Neural progenitor cell (in vitro differentiated cells): ENCODE measurements at regions not wholly inside any gene's neighbourhood (a gene's known extent, or its start where the extent isn't known, plus 50 kb on each side); places are given as distances from the start of the nearest gene placed in this dataset.
A peak's percentile ranks its signal among the peaks of the same experiment; 100 is the strongest.

Experiments used
- DNase-seq: peaks from one replicate; pipeline ENCODE4 v3.0.0-alpha.2; 2016; ENCODE audit warnings: low spot score
- H2AFZ ChIP-seq: fragments of 200-600 bp; sonication (generic); replicated peaks from 2 replicates; pipeline ENCODE4 v1.6.1; 2016; ENCODE audit warnings: antibody characterized with exemption
- H3F3A ChIP-seq: fragments of 200-600 bp; sonication (generic); 2 replicates; pipeline ENCODE4 v1.6.1; 2016; ENCODE audit warnings: antibody characterized with exemption, low read depth
- H3K27ac ChIP-seq: fragments of 200-600 bp; sonication (generic); 2 replicates; pipeline ENCODE4 v1.5.1; 2016; ENCODE audit warnings: mild to moderate bottlenecking
- H3K27me3 ChIP-seq: fragments of 200-600 bp; sonication (generic); 2 replicates; pipeline ENCODE4 v1.6.1; 2016; ENCODE audit warnings: mild to moderate bottlenecking, moderate library complexity
- H3K36me3 ChIP-seq: fragments of 200-600 bp; sonication (generic); 2 replicates; pipeline ENCODE4 v1.5.1; 2016
- H3K4me1 ChIP-seq: fragments of 200-600 bp; sonication (generic); 2 replicates; pipeline ENCODE4 v1.6.1; 2016; ENCODE audit warnings: mixed run types
- H3K4me2 ChIP-seq: fragments of 200-600 bp; sonication (generic); 2 replicates; pipeline ENCODE4 v1.6.1; 2016
- H3K4me3 ChIP-seq: fragments of 200-600 bp; sonication (generic); 2 replicates; pipeline ENCODE4 v1.5.1; 2016
- H3K79me2 ChIP-seq: fragments of 200-600 bp; sonication (generic); 2 replicates; pipeline ENCODE4 v1.6.1; 2016; ENCODE audit warnings: low read depth
- H3K9ac ChIP-seq: fragments of 200-600 bp; sonication (generic); 2 replicates; pipeline ENCODE4 v1.6.1; 2016
- H3K9me3 ChIP-seq: fragments of 200-600 bp; sonication (generic); 2 replicates; pipeline ENCODE4 v1.5.1; 2016; ENCODE audit warnings: low read depth
- H4K20me1 ChIP-seq: fragments of 200-600 bp; sonication (generic); 2 replicates; pipeline ENCODE4 v1.6.1; 2016; ENCODE audit warnings: low read depth
- H3K27ac Mint-ChIP-seq: 3 replicates; pipeline ENCODE4 v1.8.0; 2021; ENCODE audit warnings: mixed read lengths
- H3K27me3 Mint-ChIP-seq: 2 replicates; pipeline ENCODE4 v1.8.0; 2022; ENCODE audit warnings: low read depth, mild to moderate bottlenecking, inconsistent platforms, moderate library complexity, mixed read lengths; ENCODE audit not compliant: insufficient read depth
- H3K36me3 Mint-ChIP-seq: 3 replicates; pipeline ENCODE4 v1.8.0; 2021; ENCODE audit warnings: mixed read lengths
- H3K4me1 Mint-ChIP-seq: 3 replicates; pipeline ENCODE4 v1.8.0; 2021; ENCODE audit warnings: mixed read lengths
- H3K4me3 Mint-ChIP-seq: 3 replicates; pipeline ENCODE4 v1.8.0; 2021; ENCODE audit warnings: mild to moderate bottlenecking, moderate library complexity, mixed read lengths
- H3K9me3 Mint-ChIP-seq: 3 replicates; pipeline ENCODE4 v1.8.0; 2020; ENCODE audit warnings: mixed read lengths
- EZH2 ChIP-seq: fragments of 200-600 bp; sonication (generic); IDR thresholded peaks from 2 replicates; pipeline ENCODE4 v1.6.1; 2017; ENCODE audit warnings: antibody characterized with exemption, mild to moderate bottlenecking, moderate library complexity
- EZH2phosphoT487 ChIP-seq: fragments of 200-600 bp; sonication (generic); IDR thresholded peaks from 2 replicates; pipeline ENCODE4 v1.6.1; 2017; ENCODE audit warnings: antibody characterized with exemption
- TF ChIP-seq, protein P1 (sequence below): fragments of 200-600 bp; sonication (generic); IDR thresholded peaks from 2 replicates; pipeline ENCODE4 v1.5.1; 2017; ENCODE audit warnings: antibody characterized with exemption, mild to moderate bottlenecking

DNA sequence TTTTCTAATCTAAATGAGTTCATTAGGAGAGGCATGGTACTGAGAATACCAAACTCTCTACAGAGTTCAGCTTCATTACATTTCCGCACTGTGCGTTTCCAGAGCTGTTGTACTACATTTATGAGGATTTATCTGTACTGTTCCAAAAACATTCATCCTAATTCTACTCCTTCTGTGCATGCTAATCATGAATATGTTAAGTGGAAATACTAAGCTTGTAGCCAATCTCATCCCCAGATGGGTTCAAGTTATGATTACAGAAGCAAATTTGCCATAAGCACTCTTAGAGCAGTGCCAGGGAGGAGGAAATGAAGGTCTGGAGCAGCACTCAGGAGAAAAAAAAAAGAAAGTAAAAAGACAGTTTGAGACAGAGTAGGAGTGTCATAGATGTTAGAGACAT is 544.3 kb downstream of the GBE1 start:
- no peak overlapping the region for H3K4me3 Mint-ChIP-seq
- Histone ChIP-seq H3K4me2 (no peak overlapping the region), H3K27ac (no peak overlapping the region), H3K4me1 (no peaks in the 10 kb centered on the region), H3K36me3 (no peaks in the 10 kb centered on the region), H3K9me3 (no peaks in the 10 kb centered on the region), H3K27me3 (no peaks in the 10 kb centered on the region), H2AFZ (peak overlapping the region; percentile 14), H3K4me3 (no peak overlapping the region), H3F3A (no peaks in the 10 kb centered on the region), H4K20me1 (no peaks in the 10 kb centered on the region), H3K79me2 (no peaks in the 10 kb centered on the region), H3K9ac (no peak overlapping the region)
- TF ChIP-seq EZH2phosphoT487 (no peak), EZH2 (no peak)
- TF ChIP-seq, protein P1, sequence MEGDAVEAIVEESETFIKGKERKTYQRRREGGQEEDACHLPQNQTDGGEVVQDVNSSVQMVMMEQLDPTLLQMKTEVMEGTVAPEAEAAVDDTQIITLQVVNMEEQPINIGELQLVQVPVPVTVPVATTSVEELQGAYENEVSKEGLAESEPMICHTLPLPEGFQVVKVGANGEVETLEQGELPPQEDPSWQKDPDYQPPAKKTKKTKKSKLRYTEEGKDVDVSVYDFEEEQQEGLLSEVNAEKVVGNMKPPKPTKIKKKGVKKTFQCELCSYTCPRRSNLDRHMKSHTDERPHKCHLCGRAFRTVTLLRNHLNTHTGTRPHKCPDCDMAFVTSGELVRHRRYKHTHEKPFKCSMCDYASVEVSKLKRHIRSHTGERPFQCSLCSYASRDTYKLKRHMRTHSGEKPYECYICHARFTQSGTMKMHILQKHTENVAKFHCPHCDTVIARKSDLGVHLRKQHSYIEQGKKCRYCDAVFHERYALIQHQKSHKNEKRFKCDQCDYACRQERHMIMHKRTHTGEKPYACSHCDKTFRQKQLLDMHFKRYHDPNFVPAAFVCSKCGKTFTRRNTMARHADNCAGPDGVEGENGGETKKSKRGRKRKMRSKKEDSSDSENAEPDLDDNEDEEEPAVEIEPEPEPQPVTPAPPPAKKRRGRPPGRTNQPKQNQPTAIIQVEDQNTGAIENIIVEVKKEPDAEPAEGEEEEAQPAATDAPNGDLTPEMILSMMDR, result no peak
- no peak for DNase-seq
- no peaks in the 10 kb centered on the region for H3K9me3 Mint-ChIP-seq
- H3K4me1 Mint-ChIP-seq, result no peaks in the 10 kb centered on the region
- no peaks in the 10 kb centered on the region for H3K27me3 Mint-ChIP-seq
- H3K27ac Mint-ChIP-seq, result no peak overlapping the region
- no peaks in the 10 kb centered on the region for H3K36me3 Mint-ChIP-seq

DNA sequence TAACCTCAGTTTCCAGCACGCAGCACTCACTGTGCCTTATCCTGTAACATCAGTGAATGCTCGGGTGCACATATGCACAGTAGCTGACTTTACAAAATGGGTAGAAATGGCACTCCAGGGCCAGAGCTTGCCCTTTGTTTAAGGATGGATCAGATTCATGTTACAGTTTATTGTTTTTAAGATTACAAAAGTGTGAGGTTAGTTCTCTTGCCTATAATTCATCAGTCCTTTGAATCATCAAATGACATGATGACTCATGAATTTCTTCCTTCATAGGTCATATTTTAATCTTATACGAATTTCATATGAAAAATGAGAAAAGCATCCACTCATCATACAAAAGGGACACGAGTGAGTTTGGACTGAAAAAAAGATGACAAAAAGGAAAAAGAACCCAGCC is 545.3 kb downstream of the GBE1 start:
- DNase-seq, result no peak
- Mint-ChIP-seq H3K36me3 (no peaks in the 10 kb centered on the region), H3K4me1 (no peaks in the 10 kb centered on the region), H3K4me3 (no peak overlapping the region), H3K27ac (no peak overlapping the region), H3K9me3 (no peaks in the 10 kb centered on the region), H3K27me3 (no peaks in the 10 kb centered on the region)
- H3K27me3 ChIP-seq, result no peaks in the 10 kb centered on the region
- no peaks in the 10 kb centered on the region for H4K20me1 ChIP-seq
- H2AFZ ChIP-seq, result no peak overlapping the region
- TF ChIP-seq, protein P1, result no peak
- TF ChIP-seq EZH2phosphoT487 (no peak), EZH2 (no peak)
- H3K9me3 ChIP-seq, result no peaks in the 10 kb centered on the region
- no peaks in the 10 kb centered on the region for H3K4me1 ChIP-seq
- H3K4me2 ChIP-seq, result no peak overlapping the region
- H3F3A ChIP-seq, result no peaks in the 10 kb centered on the region
- no peaks in the 10 kb centered on the region for H3K79me2 ChIP-seq
- H3K4me3 ChIP-seq, result no peak overlapping the region
- H3K36me3 ChIP-seq, result no peaks in the 10 kb centered on the region
- H3K9ac ChIP-seq, result no peak overlapping the region
- no peak overlapping the region for H3K27ac ChIP-seq

DNA sequence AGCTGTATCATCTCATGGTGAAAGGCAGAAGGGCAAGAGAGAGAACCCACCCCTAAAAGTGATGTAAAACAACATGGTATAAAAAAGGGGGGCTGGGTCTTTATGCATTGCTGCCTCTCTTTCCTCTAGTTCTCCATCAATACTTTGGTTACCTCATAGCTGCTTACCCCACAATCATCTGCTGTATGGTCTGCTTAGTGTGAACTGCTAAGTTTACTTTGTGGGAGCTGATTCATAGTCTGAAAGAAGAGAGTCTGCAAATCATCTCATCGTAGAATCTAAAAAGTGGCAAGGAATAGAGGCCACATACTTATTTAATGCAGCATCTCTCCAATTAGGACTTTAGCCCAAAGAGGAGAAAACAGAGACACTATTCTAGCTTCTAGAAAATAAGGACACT is 546.8 kb downstream of the GBE1 start:
- H3K4me3 Mint-ChIP-seq, result no peak overlapping the region
- H3K9ac ChIP-seq, result no peak overlapping the region
- no peaks in the 10 kb centered on the region for H3K4me1 Mint-ChIP-seq

More for the DNA sequence above, 546.8 kb downstream of the GBE1 start:
- H3K36me3 ChIP-seq, result no peaks in the 10 kb centered on the region
- Mint-ChIP-seq H3K9me3 (no peaks in the 10 kb centered on the region), H3K27ac (no peak overlapping the region), H3K27me3 (no peaks in the 10 kb centered on the region), H3K36me3 (no peaks in the 10 kb centered on the region)
- no peak overlapping the region for H3K4me2 ChIP-seq
- no peak overlapping the region for H2AFZ ChIP-seq
- H3K27ac ChIP-seq, result no peak overlapping the region
- no peaks in the 10 kb centered on the region for H3K4me1 ChIP-seq
- no peaks in the 10 kb centered on the region for H4K20me1 ChIP-seq
- no peak for DNase-seq
- no peaks in the 10 kb centered on the region for H3K27me3 ChIP-seq
- no peaks in the 10 kb centered on the region for H3F3A ChIP-seq
- H3K79me2 ChIP-seq, result no peaks in the 10 kb centered on the region
- H3K9me3 ChIP-seq, result no peaks in the 10 kb centered on the region
- H3K4me3 ChIP-seq, result no peak overlapping the region
- no peak for TF ChIP-seq EZH2phosphoT487
- TF ChIP-seq, protein P1, result no peak
- TF ChIP-seq EZH2, result no peak
